H1 (cell line): ENCODE measurements at regions not wholly inside any gene's neighbourhood (a gene's known extent, or its start where the extent isn't known, plus 50 kb on each side); places are given as distances from the start of the nearest gene placed in this dataset.

Source experiments
- CTCF ChIA-PET: fragments of 300-600 bp; sonication (Branson Sonifier 250); formaldehyde crosslinking; loops from one replicate; lab custom pipeline; 2021; ENCODE audit not compliant: partially characterized antibody; lab: Charles Lee
- POLR2A ChIA-PET: fragments of 300-600 bp; sonication (Branson Sonifier 250); formaldehyde crosslinking; loops from one replicate; lab custom pipeline; 2021; ENCODE audit warnings: inconsistent platforms; ENCODE audit not compliant: partially characterized antibody; lab: Charles Lee
- DNase-seq, 2 experiments: peaks; one replicate each; pipeline versions ENCODE4 v3.0.0 to v3.0.0-alpha.2; 2010 to 2022; ENCODE audit warnings: low spot score in 2 of 2, low read depth in 1 of 2, mixed read lengths in 1 of 2
- FAIRE-seq: peaks from 2 replicates; lab custom pipeline; 2011; peaks lifted over from hg19 to GRCh38; lab: Jason Lieb, UNC
- H2AFZ ChIP-seq: 2 replicates; pipeline ENCODE4 v1.8.1; 2012; ENCODE audit warnings: low read length, inconsistent platforms
- H2AK5ac ChIP-seq: 2 replicates; pipeline ENCODE4 v1.6.1; 2013; ENCODE audit warnings: low read depth, low read length
- H2BK120ac ChIP-seq: replicated peaks from 2 replicates; pipeline ENCODE3; 2013; ENCODE audit warnings: low read depth, low read length, inconsistent platforms
- H2BK12ac ChIP-seq: 2 replicates; pipeline ENCODE4 v1.6.1; 2013; ENCODE audit warnings: low read depth, low read length
- H2BK15ac ChIP-seq: 2 replicates; pipeline ENCODE4 v1.6.1; 2013; ENCODE audit warnings: low read length
- H2BK20ac ChIP-seq: 2 replicates; pipeline ENCODE4 v1.6.1; 2013; ENCODE audit warnings: low read length
- H2BK5ac ChIP-seq: 2 replicates; pipeline ENCODE4 v1.6.1; 2013; ENCODE audit warnings: low read depth, low read length
- H3K14ac ChIP-seq: 2 replicates; pipeline ENCODE4 v1.6.1; 2013; ENCODE audit warnings: inconsistent platforms; ENCODE audit not compliant: insufficient read length
- H3K18ac ChIP-seq: 2 replicates; pipeline ENCODE4 v1.6.1; 2013; ENCODE audit warnings: low read length; ENCODE audit errors: extremely low read depth
- H3K23ac ChIP-seq: 2 replicates; pipeline ENCODE4 v1.6.1; 2013; ENCODE audit warnings: inconsistent platforms; ENCODE audit not compliant: insufficient read length
- H3K23me2 ChIP-seq: 2 replicates; pipeline ENCODE4 v1.6.1; 2013; ENCODE audit warnings: low read depth, low read length
- H3K27ac ChIP-seq: 2 replicates; pipeline ENCODE4 v1.6.1; 2011; ENCODE audit warnings: low read depth, low read length, inconsistent platforms
- H3K27me3 ChIP-seq, 4 experiments: replicated peaks in 1 of 4; 1 replicate in 1 of 4; 2 replicates in 3 of 4; pipeline versions ENCODE4 v1.6.1 to v1.8.1; 2011 to 2013; ENCODE audit warnings: low read length in 3 of 4, mild to moderate bottlenecking in 3 of 4, inconsistent platforms in 2 of 4, mixed read lengths in 2 of 4, moderate library complexity in 1 of 4; ENCODE audit not compliant: control insufficient read depth in 3 of 4, insufficient read depth in 3 of 4; ENCODE audit errors: extremely low read depth in 1 of 4
- H3K36me3 ChIP-seq, 4 experiments: 2 replicates each; pipeline versions ENCODE4 v1.6.1 to v1.8.1; 2011 to 2013; ENCODE audit warnings: mild to moderate bottlenecking in 4 of 4, low read length in 3 of 4, moderate library complexity in 2 of 4, control low read depth in 1 of 4, inconsistent platforms in 1 of 4; ENCODE audit not compliant: insufficient read depth in 4 of 4, control insufficient read depth in 2 of 4
- H3K4ac ChIP-seq: replicated peaks from 2 replicates; pipeline ENCODE3; 2013; ENCODE audit warnings: low read length, low read depth, mixed read lengths, inconsistent platforms; ENCODE audit not compliant: insufficient read length
- H3K4me1 ChIP-seq, 4 experiments: replicated peaks in 1 of 4; 1 replicate in 1 of 4; 2 replicates in 3 of 4; pipeline versions ENCODE4 v1.6.1 to v1.8.1; 2011 to 2013; ENCODE audit warnings: low read length in 3 of 4, inconsistent platforms in 2 of 4, mixed read lengths in 1 of 4; ENCODE audit not compliant: insufficient read depth in 4 of 4, control insufficient read depth in 3 of 4
- H3K4me2 ChIP-seq, 2 experiments: 2 replicates each; pipeline versions ENCODE4 v1.6.1 to v1.8.1; 2011 to 2013; ENCODE audit warnings: low read depth in 2 of 2, low read length in 2 of 2, control low read depth in 1 of 2, inconsistent platforms in 1 of 2, mild to moderate bottlenecking in 1 of 2; ENCODE audit not compliant: insufficient read depth in 1 of 2
- H3K4me3 ChIP-seq, 4 experiments: fragments of 200-600, 300-600 bp in 1 of 4; sonication (generic), shearing (Covaris generic), sonication (Bioruptor Twin) in 1 of 4; 2 replicates each; pipeline versions ENCODE4 v1.5.1 to v1.8.1; 2011 to 2016; ENCODE audit warnings: low read length in 4 of 4, low read depth in 3 of 4, control low read depth in 2 of 4, inconsistent platforms in 2 of 4, mild to moderate bottlenecking in 2 of 4, mixed read lengths in 1 of 4, moderate library complexity in 1 of 4; ENCODE audit not compliant: insufficient read depth in 2 of 4; ENCODE audit errors: extremely low read depth in 1 of 4
- H3K56ac ChIP-seq: replicated peaks from 2 replicates; pipeline ENCODE3; 2013; ENCODE audit warnings: low read depth, mild to moderate bottlenecking, mixed read lengths, low read length, inconsistent platforms; ENCODE audit not compliant: insufficient read length
- H3K79me1 ChIP-seq: 2 replicates; pipeline ENCODE4 v1.6.1; 2013; ENCODE audit warnings: low read depth, low read length, control low read depth
- H3K79me2 ChIP-seq, 2 experiments: 2 replicates each; pipeline versions ENCODE4 v1.6.1 to v1.8.1; 2012 to 2013; ENCODE audit warnings: low read length in 2 of 2, mild to moderate bottlenecking in 2 of 2, inconsistent platforms in 1 of 2; ENCODE audit not compliant: insufficient read depth in 2 of 2, control insufficient read depth in 1 of 2
- H3K9ac ChIP-seq, 4 experiments: replicated peaks in 1 of 4; 1 replicate in 1 of 4; 2 replicates in 3 of 4; pipeline versions ENCODE4 v1.6.1 to v1.8.1; 2011 to 2013; ENCODE audit warnings: low read depth in 3 of 4, low read length in 3 of 4, control low read depth in 2 of 4, mild to moderate bottlenecking in 2 of 4, moderate library complexity in 2 of 4, inconsistent platforms in 1 of 4; ENCODE audit errors: extremely low read depth in 1 of 4
- H3K9me3 ChIP-seq, 2 experiments: 2 replicates each; pipeline versions ENCODE4 v1.6.1 to v1.8.1; 2012 to 2013; ENCODE audit warnings: mild to moderate bottlenecking in 2 of 2, moderate library complexity in 2 of 2, control low read depth in 1 of 2, inconsistent platforms in 1 of 2, low read depth in 1 of 2, low read length in 1 of 2, mixed read lengths in 1 of 2; ENCODE audit not compliant: insufficient read depth in 2 of 2
- H4K20me1 ChIP-seq, 2 experiments: replicated peaks in 1 of 2; 2 replicates each; pipeline versions ENCODE3 to v1.8.1; 2011 to 2013; ENCODE audit warnings: inconsistent platforms in 2 of 2, low read length in 2 of 2, mild to moderate bottlenecking in 1 of 2; ENCODE audit not compliant: insufficient read depth in 2 of 2, control insufficient read depth in 1 of 2
- H4K5ac ChIP-seq: 2 replicates; pipeline ENCODE4 v1.6.1; 2013; ENCODE audit warnings: low read length, low read depth, mixed read lengths, inconsistent platforms; ENCODE audit not compliant: insufficient read length
- H4K8ac ChIP-seq: 2 replicates; pipeline ENCODE4 v1.8.0; 2013; ENCODE audit warnings: mild to moderate bottlenecking, moderate library complexity, low read length, inconsistent platforms; ENCODE audit not compliant: insufficient read depth; ENCODE audit errors: extremely low read depth
- H4K91ac ChIP-seq: replicated peaks from 2 replicates; pipeline ENCODE3; 2013; ENCODE audit warnings: low read length, mixed read lengths, inconsistent platforms; ENCODE audit not compliant: insufficient read length
- ATF3 ChIP-seq: IDR thresholded peaks from 2 replicates; pipeline ENCODE4 v1.6.1; 2011; ENCODE audit warnings: low read depth, mild to moderate bottlenecking, low read length; ENCODE audit not compliant: insufficient read depth
- CHD1 ChIP-seq: IDR thresholded peaks from 2 replicates; pipeline ENCODE4 v1.6.1; 2012; ENCODE audit warnings: low read depth, low read length, improper control_type of control experiment
- CTCF ChIP-seq, 3 experiments: IDR thresholded peaks; 1 replicate in 2 of 3; 2 replicates in 1 of 3; pipeline versions ENCODE4 v1.5.1 to v1.6.1; 2011; ENCODE audit warnings: low read length in 3 of 3, mild to moderate bottlenecking in 3 of 3, inconsistent platforms in 2 of 3, low read depth in 1 of 3, moderate library complexity in 1 of 3; ENCODE audit not compliant: insufficient read depth in 1 of 3; ENCODE audit errors: control extremely low read depth in 1 of 3
- EGR1 ChIP-seq: IDR thresholded peaks from 2 replicates; pipeline ENCODE4 v1.6.1; 2011; ENCODE audit warnings: low read depth, low read length, borderline replicate concordance
- EZH2 ChIP-seq: fragments of 200-600 bp; sonication (generic); IDR thresholded peaks from 2 replicates; pipeline ENCODE4 v1.7.1; 2012; ENCODE audit warnings: low read depth, mild to moderate bottlenecking, moderate library complexity, low read length, inconsistent platforms; ENCODE audit not compliant: severe bottlenecking
- GABPA ChIP-seq: IDR thresholded peaks from 2 replicates; pipeline ENCODE4 v1.6.1; 2011; ENCODE audit warnings: mild to moderate bottlenecking, low read length, moderate library complexity, borderline replicate concordance; ENCODE audit not compliant: insufficient read depth
- NANOG ChIP-seq: IDR thresholded peaks from 2 replicates; pipeline ENCODE4 v1.6.1; 2011; ENCODE audit warnings: low read length, low read depth, mild to moderate bottlenecking, inconsistent platforms; ENCODE audit not compliant: insufficient read depth, poor library complexity, severe bottlenecking
- POU5F1 ChIP-seq: IDR thresholded peaks from 2 replicates; pipeline ENCODE4 v1.6.1; 2011; ENCODE audit warnings: low read depth, mild to moderate bottlenecking, low read length, moderate library complexity
- RBBP5 ChIP-seq: IDR thresholded peaks from 2 replicates; pipeline ENCODE4 v1.7.1; 2012; ENCODE audit warnings: low read depth, mild to moderate bottlenecking, inconsistent platforms, low read length, moderate library complexity, borderline replicate concordance
- TEAD4 ChIP-seq: IDR thresholded peaks from 2 replicates; pipeline ENCODE4 v1.6.1; 2012; ENCODE audit warnings: low read depth, low read length, inconsistent platforms, mixed read lengths
- WGBS, 2 experiments: shearing (Covaris generic) in 1 of 2; methylation state at CpG; one replicate each; pipeline versions ENCODE4 v1.1.6 to v1.1.7; 2013 to 2015; ENCODE audit warnings: low lambda C conversion rate in 2 of 2, mixed read lengths in 2 of 2, inconsistent platforms in 1 of 2, low coverage in 1 of 2, missing lambda C conversion rate in 1 of 2; ENCODE audit not compliant: insufficient replicate concordance in 2 of 2, insufficient coverage in 1 of 2, insufficient read length in 1 of 2; ENCODE audit errors: extremely low coverage in 1 of 2, missing lambda C conversion rate in 1 of 2; 5-methylcytosine and 5-hydroxymethylcytosine counted together
- TF ChIP-seq, protein P1 (sequence below): IDR thresholded peaks from 2 replicates; pipeline ENCODE4 v1.6.1; 2012; ENCODE audit warnings: inconsistent platforms

GRCh38 chr4:94038195-94038594 lies 169.5 kb upstream of the SMARCAD1 start:
- Histone ChIP-seq H3K4me2 (no peak overlapping the region), H3K4ac (no peak overlapping the region), H2AFZ (no peak overlapping the region), H3K14ac (no peak overlapping the region), H2BK15ac (no peak overlapping the region), H3K27me3 (no peaks in the 10 kb centered on the region), H3K18ac (no peak overlapping the region), H2BK120ac (no peak overlapping the region), H3K9me3 (no peaks in the 10 kb centered on the region), H2AK5ac (no peak overlapping the region), H3K4me3 (no peak overlapping the region), H3K9ac (no peak overlapping the region), H4K91ac (no peak overlapping the region), H3K27ac (no peak overlapping the region), H4K5ac (no peak overlapping the region), H2BK20ac (no peak overlapping the region), H3K23ac (no peak overlapping the region), H3K23me2 (no peaks in the 10 kb centered on the region), H3K36me3 (no peaks in the 10 kb centered on the region), H4K8ac (no peak overlapping the region), H3K56ac (no peak overlapping the region), H4K20me1 (no peaks in the 10 kb centered on the region), H3K79me2 (no peaks in the 10 kb centered on the region), H3K79me1 (no peaks in the 10 kb centered on the region), H2BK5ac (no peak overlapping the region), H2BK12ac (no peak overlapping the region), H3K4me1 (no peaks in the 10 kb centered on the region; a peak in 1 of 7 replicates)
- FAIRE-seq (no peak), DNase-seq (no peak)
- WGBS, 2 experiments: 85% methylated on average over 3 of the region's 3 CpGs; no CpG with 5 or more reads in 1 of the 2 experiments
- ChIA-PET POLR2A (no interaction called here), CTCF (interaction anchor here (0.7 kb wide), 1 partner anchor 242 kb away, joined by 7 read pairs; no protein-coding TSS in a partner anchor)
- TF ChIP-seq RBBP5 (no peak), CHD1 (no peak), CTCF (IDR thresholded peaks at IDR 0.05; ENCODE audit: control extremely low read depth in 1 of 3, insufficient read depth in 1 of 3, low read depth in 1 of 3, low read length in 3 of 3) (no peak), NANOG (no peak), EGR1 (no peak), EZH2 (no peak), TEAD4 (no peak), GABPA (no peak), POU5F1 (no peak), ATF3 (no peak)
- TF ChIP-seq, protein P1, sequence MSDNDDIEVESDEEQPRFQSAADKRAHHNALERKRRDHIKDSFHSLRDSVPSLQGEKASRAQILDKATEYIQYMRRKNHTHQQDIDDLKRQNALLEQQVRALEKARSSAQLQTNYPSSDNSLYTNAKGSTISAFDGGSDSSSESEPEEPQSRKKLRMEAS: no peak
